LNCaP clone FGC (cell line): ENCODE measurements at regions not wholly inside any gene's neighbourhood (a gene's known extent, or its start where the extent isn't known, plus 50 kb on each side); places are given as distances from the start of the nearest gene placed in this dataset.

Experiments used
- DNase-seq: peaks from one replicate; pipeline ENCODE4 v3.0.0-alpha.2; 2011; ENCODE audit warnings: low read depth
- H3K4me3 ChIP-seq: 2 replicates; pipeline ENCODE4 v1.5.1; 2011; ENCODE audit warnings: mild to moderate bottlenecking, low read depth, low read length, control low read depth
- TF ChIP-seq, protein P1 (sequence below): IDR thresholded peaks from 2 replicates; pipeline ENCODE4 v1.5.1; 2012; ENCODE audit warnings: mild to moderate bottlenecking; ENCODE audit not compliant: control insufficient read depth, insufficient read depth; ENCODE audit errors: extremely low read depth

DNA sequence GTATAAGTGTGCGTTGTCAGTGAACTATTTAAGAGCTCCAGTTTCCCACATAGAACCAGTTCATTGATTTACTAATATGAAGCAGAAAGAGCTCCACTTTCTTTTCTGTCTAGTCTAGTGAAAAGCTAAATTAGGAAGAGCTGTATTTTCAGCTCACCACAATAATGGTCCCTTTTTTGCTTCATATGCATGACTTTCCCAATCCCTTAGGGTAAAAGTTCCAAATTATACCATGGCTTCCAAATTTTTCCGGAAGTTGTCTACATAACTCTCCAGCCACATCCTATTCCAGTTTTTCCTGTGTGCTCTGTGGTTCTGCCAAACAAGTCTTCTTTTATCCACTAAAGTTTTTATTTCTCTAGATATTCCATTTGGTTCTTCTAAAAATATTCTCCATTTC lies 685.2 kb downstream of the REEP3 start:
- TF ChIP-seq, protein P1, sequence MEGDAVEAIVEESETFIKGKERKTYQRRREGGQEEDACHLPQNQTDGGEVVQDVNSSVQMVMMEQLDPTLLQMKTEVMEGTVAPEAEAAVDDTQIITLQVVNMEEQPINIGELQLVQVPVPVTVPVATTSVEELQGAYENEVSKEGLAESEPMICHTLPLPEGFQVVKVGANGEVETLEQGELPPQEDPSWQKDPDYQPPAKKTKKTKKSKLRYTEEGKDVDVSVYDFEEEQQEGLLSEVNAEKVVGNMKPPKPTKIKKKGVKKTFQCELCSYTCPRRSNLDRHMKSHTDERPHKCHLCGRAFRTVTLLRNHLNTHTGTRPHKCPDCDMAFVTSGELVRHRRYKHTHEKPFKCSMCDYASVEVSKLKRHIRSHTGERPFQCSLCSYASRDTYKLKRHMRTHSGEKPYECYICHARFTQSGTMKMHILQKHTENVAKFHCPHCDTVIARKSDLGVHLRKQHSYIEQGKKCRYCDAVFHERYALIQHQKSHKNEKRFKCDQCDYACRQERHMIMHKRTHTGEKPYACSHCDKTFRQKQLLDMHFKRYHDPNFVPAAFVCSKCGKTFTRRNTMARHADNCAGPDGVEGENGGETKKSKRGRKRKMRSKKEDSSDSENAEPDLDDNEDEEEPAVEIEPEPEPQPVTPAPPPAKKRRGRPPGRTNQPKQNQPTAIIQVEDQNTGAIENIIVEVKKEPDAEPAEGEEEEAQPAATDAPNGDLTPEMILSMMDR: no peak
- DNase-seq: no peak
- H3K4me3 ChIP-seq: no peak overlapping the region

DNA sequence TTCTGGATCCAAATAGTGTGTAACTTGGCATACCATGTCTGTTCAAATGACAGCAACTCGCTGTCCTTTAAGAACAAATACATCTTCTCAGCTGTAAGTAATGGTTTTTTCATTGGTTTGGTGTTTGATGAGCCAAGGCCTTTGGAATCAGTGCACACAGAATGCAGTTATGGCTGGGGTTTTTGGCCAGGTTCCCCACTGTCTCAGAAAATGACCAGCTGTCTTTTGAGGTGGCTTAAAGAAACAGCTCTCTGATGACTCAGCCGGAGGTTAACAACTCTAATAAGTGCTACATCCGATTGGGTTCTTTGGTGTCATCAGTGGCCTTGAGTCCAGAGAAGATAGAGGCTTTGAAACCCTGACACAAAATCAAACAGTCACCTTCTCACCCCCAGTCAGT lies 688.4 kb downstream of the REEP3 start:
- no peak overlapping the region for H3K4me3 ChIP-seq
- TF ChIP-seq, protein P1: no peak
- DNase-seq: no peak

DNA sequence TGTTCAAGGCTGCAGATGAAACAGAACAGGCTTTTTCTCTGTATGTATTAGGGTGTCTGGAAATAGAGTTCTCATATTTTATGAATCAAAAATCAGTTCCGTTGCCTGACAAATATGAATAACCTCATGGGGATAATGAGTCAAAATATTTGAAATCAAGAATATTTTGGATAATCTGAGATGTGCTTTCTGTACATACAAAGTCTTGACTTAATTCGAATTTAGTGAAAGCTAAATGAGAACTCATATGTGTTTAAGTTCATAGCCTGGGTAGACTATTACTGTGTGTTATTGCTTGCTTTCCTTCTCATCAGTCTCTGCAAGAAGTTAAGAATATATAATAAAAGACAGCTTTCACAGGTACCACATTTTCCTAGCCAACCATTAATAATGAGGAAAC lies 689.0 kb downstream of the REEP3 start:
- H3K4me3 ChIP-seq: no peak overlapping the region
- TF ChIP-seq, protein P1: no peak
- no peak for DNase-seq

DNA sequence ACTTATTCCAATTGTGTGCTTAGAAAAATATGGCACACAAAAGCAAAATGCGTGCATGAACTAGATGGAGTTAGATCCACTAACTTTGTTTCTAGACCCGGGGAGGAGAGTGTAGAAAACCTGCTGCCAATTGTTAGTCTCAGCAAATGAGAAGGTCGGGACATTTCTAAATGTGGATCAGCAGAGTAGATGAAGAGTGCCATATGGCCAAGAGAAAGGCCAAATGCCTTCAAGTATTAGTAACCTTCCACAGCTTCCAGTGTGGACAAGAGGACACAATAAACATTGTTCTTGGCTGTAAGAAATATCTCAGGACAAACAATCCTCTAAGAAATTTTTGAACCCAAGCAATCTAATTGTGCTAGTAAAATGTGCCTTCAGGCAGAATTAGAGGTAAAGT lies 690.3 kb downstream of the REEP3 start:
- no peak for DNase-seq
- H3K4me3 ChIP-seq: no peak overlapping the region
- TF ChIP-seq, protein P1: no peak

DNA sequence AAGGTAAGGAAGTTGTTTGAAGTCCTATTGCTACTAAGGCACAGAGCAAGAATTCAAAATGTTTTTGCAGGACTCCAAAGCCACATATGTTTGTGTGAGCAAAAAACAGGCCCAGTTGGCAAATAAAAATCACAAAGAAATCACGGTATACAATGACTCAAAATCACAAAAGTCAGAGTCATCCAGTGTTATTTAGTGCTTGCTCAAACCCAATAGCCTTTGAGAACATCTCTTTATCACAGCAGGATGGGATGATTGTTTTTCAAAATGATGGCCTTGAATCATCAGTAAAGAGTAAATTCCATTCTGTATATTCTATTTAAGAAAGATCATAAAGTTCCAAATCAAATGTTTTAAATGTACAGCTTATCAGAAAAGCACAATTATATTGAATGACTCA lies 693.9 kb downstream of the REEP3 start:
- TF ChIP-seq, protein P1: no peak
- no peak for DNase-seq
- H3K4me3 ChIP-seq: no peak overlapping the region

DNA sequence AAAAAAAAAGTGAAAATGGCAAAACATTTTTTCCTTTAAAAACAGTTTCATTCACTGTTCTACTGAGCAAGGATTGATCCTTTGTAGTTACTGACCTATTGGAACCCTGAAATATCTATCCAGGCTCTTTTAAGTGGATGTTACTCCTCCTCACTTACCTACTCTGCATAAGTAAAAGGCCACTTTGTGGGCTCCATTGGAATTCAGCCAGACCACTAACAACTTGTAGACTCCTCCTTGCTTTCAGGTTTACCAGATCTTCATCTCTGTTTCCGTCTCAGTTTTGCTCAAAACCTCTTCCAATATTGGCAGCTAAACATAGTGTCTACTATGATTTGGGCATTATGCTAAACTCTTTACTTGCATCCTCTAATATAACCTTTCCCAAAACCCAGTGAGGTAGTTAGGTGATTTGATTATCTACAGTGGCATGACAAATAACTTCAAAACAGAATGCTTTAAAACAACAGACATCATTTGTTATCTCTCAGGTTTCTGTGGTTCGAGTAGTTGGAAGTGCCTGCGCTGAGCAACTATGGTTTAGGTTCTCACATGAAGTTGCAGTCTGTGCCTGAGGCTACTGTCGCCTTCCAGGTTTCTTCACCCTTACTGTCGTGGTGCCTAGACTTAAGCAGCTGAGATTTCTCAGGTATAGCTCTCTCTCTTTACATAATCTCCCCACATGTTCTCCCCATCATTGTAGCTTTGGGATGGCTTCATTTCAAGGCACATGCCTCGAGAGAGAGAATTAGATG lies 698.2 kb downstream of the REEP3 start:
- no peak for DNase-seq
- no peak overlapping the region for H3K4me3 ChIP-seq
- TF ChIP-seq, protein P1: no peak

DNA sequence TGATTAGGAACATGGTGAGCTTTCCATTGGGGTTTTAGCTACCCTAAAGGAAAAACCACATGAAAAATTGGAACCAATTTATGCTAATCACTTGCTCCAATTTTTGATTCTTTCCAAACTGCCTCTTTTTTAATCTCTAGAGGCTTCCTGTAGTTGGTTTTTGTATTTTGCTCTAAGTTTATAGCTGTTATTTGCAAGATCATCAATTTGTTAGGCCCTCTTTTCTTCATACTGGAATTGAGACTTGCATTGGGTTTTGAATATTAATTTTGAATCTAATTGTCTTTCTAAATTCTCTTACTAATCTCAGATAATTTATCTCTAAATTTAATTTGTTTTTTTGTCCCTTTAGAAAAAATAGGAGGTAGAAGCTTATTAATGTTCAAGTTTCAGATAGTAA lies 713.3 kb downstream of the REEP3 start:
- H3K4me3 ChIP-seq: no peak overlapping the region
- TF ChIP-seq, protein P1: no peak
- DNase-seq: no peak
